H1 (cell line): ENCODE measurements at regions not wholly inside any gene's neighbourhood (a gene's known extent, or its start where the extent isn't known, plus 50 kb on each side); places are given as distances from the start of the nearest gene placed in this dataset.

Experiments used
- CTCF ChIA-PET: fragments of 300-600 bp; sonication (Branson Sonifier 250); formaldehyde crosslinking; loops from one replicate; lab custom pipeline; 2021; ENCODE audit not compliant: partially characterized antibody; lab: Charles Lee
- POLR2A ChIA-PET: fragments of 300-600 bp; sonication (Branson Sonifier 250); formaldehyde crosslinking; loops from one replicate; lab custom pipeline; 2021; ENCODE audit warnings: inconsistent platforms; ENCODE audit not compliant: partially characterized antibody; lab: Charles Lee
- DNase-seq, 2 experiments: peaks; one replicate each; pipeline versions ENCODE4 v3.0.0 to v3.0.0-alpha.2; 2010 to 2022; ENCODE audit warnings: low spot score in 2 of 2, low read depth in 1 of 2, mixed read lengths in 1 of 2
- FAIRE-seq: peaks from 2 replicates; lab custom pipeline; 2011; peaks lifted over from hg19 to GRCh38; lab: Jason Lieb, UNC
- H2AFZ ChIP-seq: 2 replicates; pipeline ENCODE4 v1.8.1; 2012; ENCODE audit warnings: low read length, inconsistent platforms
- H2AK5ac ChIP-seq: 2 replicates; pipeline ENCODE4 v1.6.1; 2013; ENCODE audit warnings: low read depth, low read length
- H2BK120ac ChIP-seq: replicated peaks from 2 replicates; pipeline ENCODE3; 2013; ENCODE audit warnings: low read depth, low read length, inconsistent platforms
- H2BK12ac ChIP-seq: 2 replicates; pipeline ENCODE4 v1.6.1; 2013; ENCODE audit warnings: low read depth, low read length
- H2BK15ac ChIP-seq: 2 replicates; pipeline ENCODE4 v1.6.1; 2013; ENCODE audit warnings: low read length
- H2BK20ac ChIP-seq: 2 replicates; pipeline ENCODE4 v1.6.1; 2013; ENCODE audit warnings: low read length
- H2BK5ac ChIP-seq: 2 replicates; pipeline ENCODE4 v1.6.1; 2013; ENCODE audit warnings: low read depth, low read length
- H3K14ac ChIP-seq: 2 replicates; pipeline ENCODE4 v1.6.1; 2013; ENCODE audit warnings: inconsistent platforms; ENCODE audit not compliant: insufficient read length
- H3K18ac ChIP-seq: 2 replicates; pipeline ENCODE4 v1.6.1; 2013; ENCODE audit warnings: low read length; ENCODE audit errors: extremely low read depth
- H3K23ac ChIP-seq: 2 replicates; pipeline ENCODE4 v1.6.1; 2013; ENCODE audit warnings: inconsistent platforms; ENCODE audit not compliant: insufficient read length
- H3K23me2 ChIP-seq: 2 replicates; pipeline ENCODE4 v1.6.1; 2013; ENCODE audit warnings: low read depth, low read length
- H3K27ac ChIP-seq: 2 replicates; pipeline ENCODE4 v1.6.1; 2011; ENCODE audit warnings: low read depth, low read length, inconsistent platforms
- H3K27me3 ChIP-seq, 4 experiments: replicated peaks in 1 of 4; 1 replicate in 1 of 4; 2 replicates in 3 of 4; pipeline versions ENCODE4 v1.6.1 to v1.8.1; 2011 to 2013; ENCODE audit warnings: low read length in 3 of 4, mild to moderate bottlenecking in 3 of 4, inconsistent platforms in 2 of 4, mixed read lengths in 2 of 4, moderate library complexity in 1 of 4; ENCODE audit not compliant: control insufficient read depth in 3 of 4, insufficient read depth in 3 of 4; ENCODE audit errors: extremely low read depth in 1 of 4
- H3K36me3 ChIP-seq, 4 experiments: 2 replicates each; pipeline versions ENCODE4 v1.6.1 to v1.8.1; 2011 to 2013; ENCODE audit warnings: mild to moderate bottlenecking in 4 of 4, low read length in 3 of 4, moderate library complexity in 2 of 4, control low read depth in 1 of 4, inconsistent platforms in 1 of 4; ENCODE audit not compliant: insufficient read depth in 4 of 4, control insufficient read depth in 2 of 4
- H3K4ac ChIP-seq: replicated peaks from 2 replicates; pipeline ENCODE3; 2013; ENCODE audit warnings: low read length, low read depth, mixed read lengths, inconsistent platforms; ENCODE audit not compliant: insufficient read length
- H3K4me1 ChIP-seq, 4 experiments: replicated peaks in 1 of 4; 1 replicate in 1 of 4; 2 replicates in 3 of 4; pipeline versions ENCODE4 v1.6.1 to v1.8.1; 2011 to 2013; ENCODE audit warnings: low read length in 3 of 4, inconsistent platforms in 2 of 4, mixed read lengths in 1 of 4; ENCODE audit not compliant: insufficient read depth in 4 of 4, control insufficient read depth in 3 of 4
- H3K4me2 ChIP-seq, 2 experiments: 2 replicates each; pipeline versions ENCODE4 v1.6.1 to v1.8.1; 2011 to 2013; ENCODE audit warnings: low read depth in 2 of 2, low read length in 2 of 2, control low read depth in 1 of 2, inconsistent platforms in 1 of 2, mild to moderate bottlenecking in 1 of 2; ENCODE audit not compliant: insufficient read depth in 1 of 2
- H3K4me3 ChIP-seq, 4 experiments: fragments of 200-600, 300-600 bp in 1 of 4; sonication (generic), shearing (Covaris generic), sonication (Bioruptor Twin) in 1 of 4; 2 replicates each; pipeline versions ENCODE4 v1.5.1 to v1.8.1; 2011 to 2016; ENCODE audit warnings: low read length in 4 of 4, low read depth in 3 of 4, control low read depth in 2 of 4, inconsistent platforms in 2 of 4, mild to moderate bottlenecking in 2 of 4, mixed read lengths in 1 of 4, moderate library complexity in 1 of 4; ENCODE audit not compliant: insufficient read depth in 2 of 4; ENCODE audit errors: extremely low read depth in 1 of 4
- H3K56ac ChIP-seq: replicated peaks from 2 replicates; pipeline ENCODE3; 2013; ENCODE audit warnings: low read depth, mild to moderate bottlenecking, mixed read lengths, low read length, inconsistent platforms; ENCODE audit not compliant: insufficient read length
- H3K79me1 ChIP-seq: 2 replicates; pipeline ENCODE4 v1.6.1; 2013; ENCODE audit warnings: low read depth, low read length, control low read depth
- H3K79me2 ChIP-seq, 2 experiments: 2 replicates each; pipeline versions ENCODE4 v1.6.1 to v1.8.1; 2012 to 2013; ENCODE audit warnings: low read length in 2 of 2, mild to moderate bottlenecking in 2 of 2, inconsistent platforms in 1 of 2; ENCODE audit not compliant: insufficient read depth in 2 of 2, control insufficient read depth in 1 of 2
- H3K9ac ChIP-seq, 4 experiments: replicated peaks in 1 of 4; 1 replicate in 1 of 4; 2 replicates in 3 of 4; pipeline versions ENCODE4 v1.6.1 to v1.8.1; 2011 to 2013; ENCODE audit warnings: low read depth in 3 of 4, low read length in 3 of 4, control low read depth in 2 of 4, mild to moderate bottlenecking in 2 of 4, moderate library complexity in 2 of 4, inconsistent platforms in 1 of 4; ENCODE audit errors: extremely low read depth in 1 of 4
- H3K9me3 ChIP-seq, 2 experiments: 2 replicates each; pipeline versions ENCODE4 v1.6.1 to v1.8.1; 2012 to 2013; ENCODE audit warnings: mild to moderate bottlenecking in 2 of 2, moderate library complexity in 2 of 2, control low read depth in 1 of 2, inconsistent platforms in 1 of 2, low read depth in 1 of 2, low read length in 1 of 2, mixed read lengths in 1 of 2; ENCODE audit not compliant: insufficient read depth in 2 of 2
- H4K20me1 ChIP-seq, 2 experiments: replicated peaks in 1 of 2; 2 replicates each; pipeline versions ENCODE3 to v1.8.1; 2011 to 2013; ENCODE audit warnings: inconsistent platforms in 2 of 2, low read length in 2 of 2, mild to moderate bottlenecking in 1 of 2; ENCODE audit not compliant: insufficient read depth in 2 of 2, control insufficient read depth in 1 of 2
- H4K5ac ChIP-seq: 2 replicates; pipeline ENCODE4 v1.6.1; 2013; ENCODE audit warnings: low read length, low read depth, mixed read lengths, inconsistent platforms; ENCODE audit not compliant: insufficient read length
- H4K8ac ChIP-seq: 2 replicates; pipeline ENCODE4 v1.8.0; 2013; ENCODE audit warnings: mild to moderate bottlenecking, moderate library complexity, low read length, inconsistent platforms; ENCODE audit not compliant: insufficient read depth; ENCODE audit errors: extremely low read depth
- H4K91ac ChIP-seq: replicated peaks from 2 replicates; pipeline ENCODE3; 2013; ENCODE audit warnings: low read length, mixed read lengths, inconsistent platforms; ENCODE audit not compliant: insufficient read length
- ATF3 ChIP-seq: IDR thresholded peaks from 2 replicates; pipeline ENCODE4 v1.6.1; 2011; ENCODE audit warnings: low read depth, mild to moderate bottlenecking, low read length; ENCODE audit not compliant: insufficient read depth
- CHD1 ChIP-seq: IDR thresholded peaks from 2 replicates; pipeline ENCODE4 v1.6.1; 2012; ENCODE audit warnings: low read depth, low read length, improper control_type of control experiment
- CHD2 ChIP-seq: IDR thresholded peaks from 2 replicates; pipeline ENCODE4 v1.6.1; 2012; ENCODE audit warnings: low read length, improper control_type of control experiment
- EP300 ChIP-seq, 2 experiments: IDR thresholded peaks; 1 replicate in 1 of 2; 2 replicates in 1 of 2; pipeline ENCODE4 v1.6.1; 2011 to 2012; ENCODE audit warnings: low read depth in 2 of 2, low read length in 2 of 2, mild to moderate bottlenecking in 2 of 2, borderline replicate concordance in 1 of 2, inconsistent platforms in 1 of 2, moderate library complexity in 1 of 2
- KDM1A ChIP-seq: fragments of 200-600, 300-600 bp; sonication (generic); IDR thresholded peaks from 2 replicates; pipeline ENCODE4 v1.7.1; 2016; ENCODE audit warnings: mild to moderate bottlenecking, low read length, borderline replicate concordance
- POLR2AphosphoS5 ChIP-seq: IDR thresholded peaks from 2 replicates; pipeline ENCODE4 v1.6.1; 2011; ENCODE audit warnings: low read depth, low read length
- RNF2 ChIP-seq: fragments of 200-900, 300-1000 bp; sonication (generic); IDR thresholded peaks from 2 replicates; pipeline ENCODE4 v1.7.1; 2016; ENCODE audit warnings: borderline replicate concordance, low read depth, mild to moderate bottlenecking, antibody characterized with exemption, low read length; ENCODE audit not compliant: poor library complexity, severe bottlenecking; ENCODE audit errors: missing control alignments
- SUZ12 ChIP-seq: fragments of 200-600 bp; sonication (generic); IDR thresholded peaks from 2 replicates; pipeline ENCODE4 v1.6.1; 2012; ENCODE audit warnings: mild to moderate bottlenecking, inconsistent platforms, low read length, moderate library complexity, mixed read lengths
- WGBS, 2 experiments: shearing (Covaris generic) in 1 of 2; methylation state at CpG; one replicate each; pipeline versions ENCODE4 v1.1.6 to v1.1.7; 2013 to 2015; ENCODE audit warnings: low lambda C conversion rate in 2 of 2, mixed read lengths in 2 of 2, inconsistent platforms in 1 of 2, low coverage in 1 of 2, missing lambda C conversion rate in 1 of 2; ENCODE audit not compliant: insufficient replicate concordance in 2 of 2, insufficient coverage in 1 of 2, insufficient read length in 1 of 2; ENCODE audit errors: extremely low coverage in 1 of 2, missing lambda C conversion rate in 1 of 2; 5-methylcytosine and 5-hydroxymethylcytosine counted together

DNA sequence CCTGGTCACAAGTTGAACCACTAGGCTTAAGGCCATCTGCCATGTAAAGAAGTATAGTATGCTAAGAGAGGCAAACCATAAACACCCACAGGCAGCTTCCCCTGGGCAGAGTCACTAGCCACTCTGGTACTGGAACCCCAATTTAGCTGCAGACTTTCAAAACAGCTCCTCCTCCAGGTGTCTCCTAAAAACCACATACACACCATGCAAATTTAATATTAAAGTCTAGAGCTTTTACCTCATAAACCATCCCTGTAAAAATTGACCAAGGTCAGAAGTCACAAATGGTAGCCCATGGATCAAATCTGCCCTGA is 99.1 kb upstream of the STT3B start (continued):
- no peak for TF ChIP-seq CHD1

DNA sequence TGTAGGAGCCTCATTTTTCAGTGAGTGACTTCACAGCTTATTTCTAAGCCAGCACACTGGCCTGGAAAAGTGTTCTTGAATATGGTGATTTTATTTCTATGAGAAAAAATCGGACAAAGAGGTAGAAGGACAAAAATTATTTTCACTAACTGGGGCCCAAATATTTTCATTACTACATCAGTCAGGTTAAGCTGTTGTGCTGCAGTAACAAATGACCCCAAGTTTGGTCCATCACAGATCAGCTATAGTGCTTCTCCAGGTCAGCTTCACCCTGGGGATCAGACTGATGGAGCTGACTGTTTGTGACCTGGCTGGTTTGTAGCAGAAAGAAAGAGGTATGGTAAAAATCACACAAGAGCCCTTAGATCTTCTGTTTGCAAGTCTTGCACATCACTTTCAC is 97.9 kb upstream of the STT3B start:
- H4K20me1 ChIP-seq: no peaks in the 10 kb centered on the region
- H3K18ac ChIP-seq: no peak overlapping the region
- H3K79me1 ChIP-seq: no peaks in the 10 kb centered on the region
- no peak overlapping the region for H4K5ac ChIP-seq
- no peak overlapping the region for H3K9ac ChIP-seq
- H3K14ac ChIP-seq: no peak overlapping the region
- no peaks in the 10 kb centered on the region for H3K79me2 ChIP-seq
- POLR2A ChIA-PET: no interaction called here
- TF ChIP-seq EP300 (IDR thresholded peaks at IDR 0.05; ENCODE audit: borderline replicate concordance in 1 of 2, low read depth in 2 of 2, low read length in 2 of 2) (no peak), CHD2 (no peak), ATF3 (no peak), POLR2AphosphoS5 (no peak), KDM1A (no peak), SUZ12 (no peak), RNF2 (no peak)
- 89% methylated on average over 1 of the region's 1 CpG; no CpG with 5 or more reads in 1 of the 2 experiments for WGBS, 2 experiments
- H4K91ac ChIP-seq: no peak overlapping the region
- no peak overlapping the region for H2AK5ac ChIP-seq
- no peaks in the 10 kb centered on the region for H3K36me3 ChIP-seq
- H3K9me3 ChIP-seq: peaks cover 7 to 10% of the 10 kb centered on the region in 2 experiments; a peak in 3 of 4 replicates
- CTCF ChIA-PET: no interaction called here
- H2BK120ac ChIP-seq: no peak overlapping the region
- peaks cover 0 to 3% (median 0%) of the 10 kb centered on the region in 4 experiments; a peak in 2 of 7 replicates for H3K4me1 ChIP-seq
- H2BK12ac ChIP-seq: no peak overlapping the region
- FAIRE-seq (no peak), DNase-seq (no peak)
- H3K27ac ChIP-seq: no peak overlapping the region
- H3K56ac ChIP-seq: no peak overlapping the region
- H3K4ac ChIP-seq: no peak overlapping the region
- no peak overlapping the region for H3K4me3 ChIP-seq
- no peaks in the 10 kb centered on the region for H3K27me3 ChIP-seq
- H2BK15ac ChIP-seq: no peak overlapping the region
- H2AFZ ChIP-seq: no peak overlapping the region
- no peak overlapping the region for H2BK20ac ChIP-seq
- H3K23ac ChIP-seq: no peak overlapping the region
- H2BK5ac ChIP-seq: no peak overlapping the region
- H4K8ac ChIP-seq: no peak overlapping the region
- no peaks in the 10 kb centered on the region for H3K23me2 ChIP-seq
- no peak overlapping the region for H3K4me2 ChIP-seq
